ENCODE measurements at regions not wholly inside any gene's neighbourhood (a gene's known extent, or its start where the extent isn't known, plus 50 kb on each side); places are given as distances from the start of the nearest gene placed in this dataset.
A peak's percentile ranks its signal among the peaks of the same experiment; 100 is the strongest.

GRCh38 chr20:43840382-43841070 is 74.1 kb upstream of the TOX2 start:
- CTCF ChIA-PET = interaction anchor here (0.5 to 1.7 kb wide), 34 partner anchors 8 to 1362 kb away, joined by 3 to 10 read pairs (median 4); partner anchors contain the start of gene FITM2
- ATAC-seq (peak; percentile 86), DNase-seq (ENCODE audit: low spot score) (peak; percentile 52)
- Mint-ChIP-seq H3K36me3 (no peaks in the 10 kb centered on the region), H3K27me3 (ENCODE audit: low read depth) (no peaks in the 10 kb centered on the region; the same call in 1 of the 2 replicates), H3K9me3 (no peaks in the 10 kb centered on the region), H3K4me1 (no peaks in the 10 kb centered on the region; the same call in 1 of the 2 replicates), H3K4me3 (no peak overlapping the region), H3K27ac (no peak overlapping the region)
- TF ChIP-seq CREM (CRISPR knock-in tag; IDR thresholded peaks at IDR 0.05) (no peak), GTF2I (CRISPR knock-in tag; conservative IDR thresholded peaks at IDR 0.05) (peak; percentile 86)
- TF ChIP-seq, protein P1, sequence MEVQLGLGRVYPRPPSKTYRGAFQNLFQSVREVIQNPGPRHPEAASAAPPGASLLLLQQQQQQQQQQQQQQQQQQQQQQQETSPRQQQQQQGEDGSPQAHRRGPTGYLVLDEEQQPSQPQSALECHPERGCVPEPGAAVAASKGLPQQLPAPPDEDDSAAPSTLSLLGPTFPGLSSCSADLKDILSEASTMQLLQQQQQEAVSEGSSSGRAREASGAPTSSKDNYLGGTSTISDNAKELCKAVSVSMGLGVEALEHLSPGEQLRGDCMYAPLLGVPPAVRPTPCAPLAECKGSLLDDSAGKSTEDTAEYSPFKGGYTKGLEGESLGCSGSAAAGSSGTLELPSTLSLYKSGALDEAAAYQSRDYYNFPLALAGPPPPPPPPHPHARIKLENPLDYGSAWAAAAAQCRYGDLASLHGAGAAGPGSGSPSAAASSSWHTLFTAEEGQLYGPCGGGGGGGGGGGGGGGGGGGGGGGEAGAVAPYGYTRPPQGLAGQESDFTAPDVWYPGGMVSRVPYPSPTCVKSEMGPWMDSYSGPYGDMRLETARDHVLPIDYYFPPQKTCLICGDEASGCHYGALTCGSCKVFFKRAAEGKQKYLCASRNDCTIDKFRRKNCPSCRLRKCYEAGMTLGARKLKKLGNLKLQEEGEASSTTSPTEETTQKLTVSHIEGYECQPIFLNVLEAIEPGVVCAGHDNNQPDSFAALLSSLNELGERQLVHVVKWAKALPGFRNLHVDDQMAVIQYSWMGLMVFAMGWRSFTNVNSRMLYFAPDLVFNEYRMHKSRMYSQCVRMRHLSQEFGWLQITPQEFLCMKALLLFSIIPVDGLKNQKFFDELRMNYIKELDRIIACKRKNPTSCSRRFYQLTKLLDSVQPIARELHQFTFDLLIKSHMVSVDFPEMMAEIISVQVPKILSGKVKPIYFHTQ (CRISPR knock-in tag; IDR thresholded peaks at IDR 0.05) = no peak
- POLR2A ChIA-PET = interaction anchor here (0.6 kb wide), 1 partner anchor 102 kb away, joined by 4 read pairs; no protein-coding TSS in a partner anchor

DNA sequence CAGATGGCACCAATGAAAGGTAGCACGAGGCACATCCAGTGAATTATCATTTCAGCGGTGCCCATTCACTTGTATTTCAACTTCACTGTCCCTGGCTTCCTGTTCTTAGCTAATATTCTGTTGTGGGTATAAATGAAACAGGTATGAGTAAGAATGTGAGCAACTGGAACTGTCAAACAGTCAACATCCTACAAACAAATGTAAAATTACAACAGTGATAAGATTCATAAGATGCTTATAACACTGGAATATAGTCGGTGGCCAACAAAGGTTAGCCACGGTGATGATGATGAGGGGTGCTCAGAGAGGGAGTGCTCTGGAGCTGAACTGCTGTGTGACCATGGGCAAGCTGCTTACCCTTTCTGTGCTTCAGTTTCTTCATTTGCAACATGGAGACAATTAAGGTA is 74.9 kb upstream of the TOX2 start:
- ChIA-PET POLR2A (no interaction called here), CTCF (interaction anchor here (0.5 to 1.7 kb wide), 20 partner anchors 10 to 883 kb away, joined by 3 to 10 read pairs (median 4); no protein-coding TSS in a partner anchor)
- Mint-ChIP-seq H3K27ac (no peak overlapping the region), H3K4me1 (no peaks in the 10 kb centered on the region; the same call in 1 of the 2 replicates), H3K9me3 (no peaks in the 10 kb centered on the region), H3K4me3 (no peak overlapping the region), H3K36me3 (no peaks in the 10 kb centered on the region), H3K27me3 (ENCODE audit: low read depth) (no peaks in the 10 kb centered on the region; the same call in 1 of the 2 replicates)
- DNase-seq (ENCODE audit: low spot score) = no peak
- ATAC-seq = no peak
- TF ChIP-seq, protein P2, sequence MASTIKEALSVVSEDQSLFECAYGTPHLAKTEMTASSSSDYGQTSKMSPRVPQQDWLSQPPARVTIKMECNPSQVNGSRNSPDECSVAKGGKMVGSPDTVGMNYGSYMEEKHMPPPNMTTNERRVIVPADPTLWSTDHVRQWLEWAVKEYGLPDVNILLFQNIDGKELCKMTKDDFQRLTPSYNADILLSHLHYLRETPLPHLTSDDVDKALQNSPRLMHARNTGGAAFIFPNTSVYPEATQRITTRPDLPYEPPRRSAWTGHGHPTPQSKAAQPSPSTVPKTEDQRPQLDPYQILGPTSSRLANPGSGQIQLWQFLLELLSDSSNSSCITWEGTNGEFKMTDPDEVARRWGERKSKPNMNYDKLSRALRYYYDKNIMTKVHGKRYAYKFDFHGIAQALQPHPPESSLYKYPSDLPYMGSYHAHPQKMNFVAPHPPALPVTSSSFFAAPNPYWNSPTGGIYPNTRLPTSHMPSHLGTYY (CRISPR knock-in tag; IDR thresholded peaks at IDR 0.05) = no peak
- TF ChIP-seq GABPB1 (CRISPR knock-in tag; IDR thresholded peaks at IDR 0.05) (no peak), ATF2 (CRISPR knock-in tag; IDR thresholded peaks at IDR 0.05; ENCODE audit: borderline replicate concordance, low read depth) (no peak)

DNA sequence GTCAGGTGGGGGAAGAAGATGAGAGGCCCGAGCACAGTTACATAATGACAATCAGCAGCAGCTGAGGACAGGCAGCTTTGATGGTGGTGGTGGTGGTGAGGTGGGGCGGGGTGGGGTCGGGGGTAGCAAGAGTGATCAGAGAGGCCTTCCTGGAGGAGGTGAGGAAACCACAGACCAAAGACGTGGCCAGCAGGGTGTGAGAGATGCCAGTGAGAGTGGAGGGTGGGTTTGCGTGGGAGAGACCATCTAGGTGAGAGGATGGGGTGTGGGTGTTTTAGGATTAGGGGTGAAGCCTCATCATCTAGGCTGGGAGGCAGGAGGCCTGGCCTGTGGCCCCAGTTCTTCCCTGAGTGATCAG is 76.0 kb upstream of the TOX2 start:
- H3K27me3 Mint-ChIP-seq (ENCODE audit: low read depth) = no peaks in the 10 kb centered on the region; the same call in 1 of the 2 replicates
- TF ChIP-seq SP1 (CRISPR knock-in tag; conservative IDR thresholded peaks at IDR 0.05) (no peak), ARID4B (CRISPR knock-in tag; IDR thresholded peaks at IDR 0.05; ENCODE audit: borderline replicate concordance) (no peak), OVOL2 (CRISPR knock-in tag; IDR thresholded peaks at IDR 0.05; ENCODE audit: borderline replicate concordance) (no peak), NR1H2 (CRISPR knock-in tag; IDR thresholded peaks at IDR 0.05) (no peak), GRHL2 (CRISPR knock-in tag; IDR thresholded peaks at IDR 0.05; ENCODE audit: insufficient replicate concordance, severe bottlenecking) (no peak), MYBL2 (CRISPR knock-in tag; IDR thresholded peaks at IDR 0.05) (no peak), JAZF1 (CRISPR knock-in tag; IDR thresholded peaks at IDR 0.05) (no peak)
- TF ChIP-seq, protein P2 (CRISPR knock-in tag; IDR thresholded peaks at IDR 0.05) = no peak
- TF ChIP-seq, protein P3, sequence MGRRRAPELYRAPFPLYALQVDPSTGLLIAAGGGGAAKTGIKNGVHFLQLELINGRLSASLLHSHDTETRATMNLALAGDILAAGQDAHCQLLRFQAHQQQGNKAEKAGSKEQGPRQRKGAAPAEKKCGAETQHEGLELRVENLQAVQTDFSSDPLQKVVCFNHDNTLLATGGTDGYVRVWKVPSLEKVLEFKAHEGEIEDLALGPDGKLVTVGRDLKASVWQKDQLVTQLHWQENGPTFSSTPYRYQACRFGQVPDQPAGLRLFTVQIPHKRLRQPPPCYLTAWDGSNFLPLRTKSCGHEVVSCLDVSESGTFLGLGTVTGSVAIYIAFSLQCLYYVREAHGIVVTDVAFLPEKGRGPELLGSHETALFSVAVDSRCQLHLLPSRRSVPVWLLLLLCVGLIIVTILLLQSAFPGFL (CRISPR knock-in tag; IDR thresholded peaks at IDR 0.05; ENCODE audit: borderline replicate concordance) = no peak
- TF ChIP-seq, protein P4, sequence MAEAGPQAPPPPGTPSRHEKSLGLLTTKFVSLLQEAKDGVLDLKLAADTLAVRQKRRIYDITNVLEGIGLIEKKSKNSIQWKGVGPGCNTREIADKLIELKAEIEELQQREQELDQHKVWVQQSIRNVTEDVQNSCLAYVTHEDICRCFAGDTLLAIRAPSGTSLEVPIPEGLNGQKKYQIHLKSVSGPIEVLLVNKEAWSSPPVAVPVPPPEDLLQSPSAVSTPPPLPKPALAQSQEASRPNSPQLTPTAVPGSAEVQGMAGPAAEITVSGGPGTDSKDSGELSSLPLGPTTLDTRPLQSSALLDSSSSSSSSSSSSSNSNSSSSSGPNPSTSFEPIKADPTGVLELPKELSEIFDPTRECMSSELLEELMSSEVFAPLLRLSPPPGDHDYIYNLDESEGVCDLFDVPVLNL (CRISPR knock-in tag; IDR thresholded peaks at IDR 0.05; ENCODE audit: borderline replicate concordance, low read depth) = no peak
- H3K4me1 Mint-ChIP-seq = no peaks in the 10 kb centered on the region; the same call in 1 of the 2 replicates
- CTCF ChIA-PET = no interaction called here
- DNase-seq (ENCODE audit: low spot score) = no peak
- no peaks in the 10 kb centered on the region for H3K36me3 Mint-ChIP-seq
- no peak overlapping the region for H3K27ac Mint-ChIP-seq
- no peaks in the 10 kb centered on the region for H3K9me3 Mint-ChIP-seq
- H3K4me3 Mint-ChIP-seq = no peak overlapping the region
- POLR2A ChIA-PET = no interaction called here
- no peak for ATAC-seq
